ENCODE measurements at regions not wholly inside any gene's neighbourhood (a gene's known extent, or its start where the extent isn't known, plus 50 kb on each side); places are given as distances from the start of the nearest gene placed in this dataset.

DNA sequence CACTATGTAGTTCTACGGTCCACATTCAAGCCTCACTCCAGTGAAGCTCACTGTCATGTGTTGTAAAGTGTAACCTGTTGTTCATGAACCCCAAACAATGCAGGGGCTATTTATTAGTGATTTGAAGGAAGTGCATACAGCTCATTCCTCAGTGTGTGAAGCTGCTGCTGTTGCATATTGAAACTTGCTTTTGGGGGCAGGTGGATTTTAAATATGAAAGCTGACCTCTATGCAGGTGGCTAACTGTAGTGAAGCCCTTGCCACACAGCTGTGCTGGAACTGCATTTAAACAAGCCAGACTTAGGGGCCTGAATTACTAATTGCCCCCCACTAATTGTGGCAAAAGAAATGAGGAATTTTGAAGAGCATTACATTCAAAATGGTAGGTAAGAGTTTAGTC is 226.3 kb downstream of the ATP23 start:
- H3K9ac ChIP-seq (ENCODE audit: low read depth, low read length) = no peak overlapping the region
- no peaks in the 10 kb centered on the region for H3K36me3 ChIP-seq (ENCODE audit: insufficient read depth, low read length)
- no peak overlapping the region for H3K4me3 ChIP-seq (ENCODE audit: low read length)
- H3K27ac ChIP-seq (ENCODE audit: low read depth, low read length) = no peak overlapping the region
- 33% methylated on average over 1 of the region's 1 CpG for WGBS
- no peaks in the 10 kb centered on the region for H3K27me3 ChIP-seq (ENCODE audit: insufficient read depth, low read length)
- peaks cover 10% of the 10 kb centered on the region for H3K4me1 ChIP-seq (ENCODE audit: insufficient read depth, low read length)
- H3K9me3 ChIP-seq (ENCODE audit: insufficient read depth, low read depth, low read length) = no peaks in the 10 kb centered on the region

DNA sequence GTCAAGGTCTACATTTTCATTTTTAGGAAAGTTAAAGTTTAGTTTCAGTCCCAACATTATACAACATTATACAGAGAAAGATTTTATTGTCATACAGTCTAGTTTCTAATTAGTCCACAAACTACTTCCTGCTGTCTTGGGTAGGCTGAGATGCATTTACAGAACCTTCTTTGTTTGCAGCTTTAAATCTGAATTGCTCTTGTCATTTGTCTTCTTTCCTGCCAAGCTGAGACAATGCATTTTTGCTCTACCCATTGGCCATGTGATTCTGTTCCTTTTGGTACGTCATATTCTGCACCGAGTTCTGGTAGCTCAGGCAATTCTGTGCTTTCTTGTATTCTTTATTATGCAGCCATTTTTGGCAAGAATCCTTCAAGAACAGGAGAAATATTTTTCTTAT is 228.5 kb downstream of the ATP23 start:
- Histone ChIP-seq H3K27me3 (ENCODE audit: insufficient read depth, low read length) (no peaks in the 10 kb centered on the region), H3K4me3 (ENCODE audit: low read length) (no peak overlapping the region), H3K36me3 (ENCODE audit: insufficient read depth, low read length) (no peaks in the 10 kb centered on the region), H3K27ac (ENCODE audit: low read depth, low read length) (no peak overlapping the region), H3K9me3 (ENCODE audit: insufficient read depth, low read depth, low read length) (no peaks in the 10 kb centered on the region), H3K9ac (ENCODE audit: low read depth, low read length) (no peak overlapping the region), H3K4me1 (ENCODE audit: insufficient read depth, low read length) (peaks cover 10% of the 10 kb centered on the region)
- 78% methylated on average over 2 of the region's 2 CpGs for WGBS

- H3K36me3 ChIP-seq (ENCODE audit: insufficient read depth, low read length) = no peaks in the 10 kb centered on the region
- peaks cover 10% of the 10 kb centered on the region for H3K4me1 ChIP-seq (ENCODE audit: insufficient read depth, low read length)
- H3K9me3 ChIP-seq (ENCODE audit: insufficient read depth, low read depth, low read length) = no peaks in the 10 kb centered on the region
- 90% methylated on average over 2 of the region's 2 CpGs for WGBS
- no peak overlapping the region for H3K9ac ChIP-seq (ENCODE audit: low read depth, low read length)
- no peaks in the 10 kb centered on the region for H3K27me3 ChIP-seq (ENCODE audit: insufficient read depth, low read length)
- H3K4me3 ChIP-seq (ENCODE audit: low read length) = no peak overlapping the region
- H3K27ac ChIP-seq (ENCODE audit: low read depth, low read length) = no peak overlapping the region
These were observed 230.5 kb downstream of the ATP23 start for GRCh38 chr12:58171914-58172313.

DNA sequence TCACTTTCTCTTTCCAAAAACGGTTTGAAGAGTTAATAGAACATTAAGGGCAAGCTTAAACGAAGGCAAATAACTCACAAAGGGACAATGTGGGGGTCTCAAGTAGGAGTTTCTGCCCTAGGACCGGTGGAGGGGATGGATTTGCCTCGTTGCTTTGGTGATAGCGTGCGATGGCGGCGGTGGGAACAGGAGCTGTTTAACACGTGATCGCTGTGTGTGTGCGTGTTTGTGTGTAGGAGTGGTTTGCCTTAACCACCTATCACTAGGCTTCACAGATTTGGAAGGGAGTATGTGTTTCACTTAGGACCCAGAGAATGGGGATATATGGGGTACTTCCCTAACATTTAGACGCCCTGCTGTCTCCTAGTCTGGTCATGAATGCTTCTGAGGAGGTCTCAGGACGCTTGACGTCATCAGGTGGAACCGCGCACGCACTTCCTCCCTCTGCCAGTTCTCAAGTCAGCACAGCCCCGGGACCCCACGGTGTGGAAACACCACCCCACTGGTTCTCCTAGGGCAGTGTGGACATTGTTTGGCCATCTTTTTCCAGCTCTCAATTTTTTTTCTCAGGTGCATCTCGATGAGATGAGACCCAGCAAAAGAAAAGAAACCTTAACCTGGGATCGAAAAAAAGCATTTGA is 231.2 kb downstream of the ATP23 start:
- Histone ChIP-seq H3K9me3 (ENCODE audit: insufficient read depth, low read depth, low read length) (no peaks in the 10 kb centered on the region), H3K27ac (ENCODE audit: low read depth, low read length) (no peak overlapping the region), H3K4me3 (ENCODE audit: low read length) (no peak overlapping the region), H3K9ac (ENCODE audit: low read depth, low read length) (no peak overlapping the region), H3K36me3 (ENCODE audit: insufficient read depth, low read length) (no peaks in the 10 kb centered on the region), H3K4me1 (ENCODE audit: insufficient read depth, low read length) (peaks cover 10% of the 10 kb centered on the region), H3K27me3 (ENCODE audit: insufficient read depth, low read length) (no peaks in the 10 kb centered on the region)
- WGBS = 96% methylated on average over 21 of the region's 21 CpGs

GRCh38 chr12:58174316-58174715 is 232.9 kb downstream of the ATP23 start:
- H3K4me1 ChIP-seq (ENCODE audit: insufficient read depth, low read length) = peaks cover 7% of the 10 kb centered on the region; the same call in 1 of the 2 replicates
- 100% methylated on average over 2 of the region's 2 CpGs for WGBS
- H3K27me3 ChIP-seq (ENCODE audit: insufficient read depth, low read length) = no peaks in the 10 kb centered on the region
- no peaks in the 10 kb centered on the region for H3K9me3 ChIP-seq (ENCODE audit: insufficient read depth, low read depth, low read length)
- H3K4me3 ChIP-seq (ENCODE audit: low read length) = no peak overlapping the region
- no peak overlapping the region for H3K9ac ChIP-seq (ENCODE audit: low read depth, low read length)
- no peaks in the 10 kb centered on the region for H3K36me3 ChIP-seq (ENCODE audit: insufficient read depth, low read length)
- H3K27ac ChIP-seq (ENCODE audit: low read depth, low read length) = no peak overlapping the region

GRCh38 chr12:58176296-58176869 is 235.0 kb downstream of the ATP23 start:
- Histone ChIP-seq H3K27me3 (ENCODE audit: insufficient read depth, low read length) (no peaks in the 10 kb centered on the region), H3K9ac (ENCODE audit: low read depth, low read length) (no peak overlapping the region), H3K9me3 (ENCODE audit: insufficient read depth, low read depth, low read length) (no peaks in the 10 kb centered on the region), H3K4me3 (ENCODE audit: low read length) (no peak overlapping the region), H3K36me3 (ENCODE audit: insufficient read depth, low read length) (no peaks in the 10 kb centered on the region), H3K27ac (ENCODE audit: low read depth, low read length) (no peak overlapping the region), H3K4me1 (ENCODE audit: insufficient read depth, low read length) (no peaks in the 10 kb centered on the region)
- WGBS = 29% methylated on average over 7 of the region's 7 CpGs

GRCh38 chr12:58177366-58177765 is 236.0 kb downstream of the ATP23 start:
- Histone ChIP-seq H3K36me3 (ENCODE audit: insufficient read depth, low read length) (no peaks in the 10 kb centered on the region), H3K4me1 (ENCODE audit: insufficient read depth, low read length) (no peaks in the 10 kb centered on the region), H3K4me3 (ENCODE audit: low read length) (no peak overlapping the region), H3K27me3 (ENCODE audit: insufficient read depth, low read length) (no peaks in the 10 kb centered on the region), H3K27ac (ENCODE audit: low read depth, low read length) (no peak overlapping the region), H3K9ac (ENCODE audit: low read depth, low read length) (no peak overlapping the region), H3K9me3 (ENCODE audit: insufficient read depth, low read depth, low read length) (no peaks in the 10 kb centered on the region)
- 91% methylated on average over 2 of the region's 2 CpGs for WGBS

DNA sequence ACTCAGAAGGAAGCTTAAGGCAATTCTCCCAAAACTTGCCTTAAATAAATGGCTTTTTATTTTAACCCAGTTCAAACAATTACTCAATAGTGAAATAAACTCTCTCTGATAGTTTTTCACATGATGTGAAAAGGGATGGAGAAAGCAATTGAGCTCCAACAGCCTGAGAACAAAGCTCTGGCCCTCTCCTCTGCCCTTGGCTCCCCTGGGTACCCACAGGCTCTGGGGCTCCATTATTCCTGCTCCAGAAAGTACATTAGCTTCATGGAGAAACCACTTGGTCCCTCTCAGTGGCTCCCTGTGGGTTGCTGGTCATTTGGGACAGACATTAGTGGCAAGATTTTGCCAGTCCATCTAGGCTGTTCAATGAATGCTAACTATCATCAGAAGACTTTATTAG is 242.8 kb downstream of the ATP23 start:
- no peak overlapping the region for H3K4me3 ChIP-seq (ENCODE audit: low read length)
- H3K9ac ChIP-seq (ENCODE audit: low read depth, low read length) = no peak overlapping the region
- H3K9me3 ChIP-seq (ENCODE audit: insufficient read depth, low read depth, low read length) = 0 out of 2 replicates have a peak, but pooled peaks cover 6% of the 10 kb centered on the region

GRCh38 chr12:58186401-58186800 is 245.0 kb downstream of the ATP23 start:
- H3K4me3 ChIP-seq (ENCODE audit: low read length) = no peak overlapping the region
- no peak overlapping the region for H3K9ac ChIP-seq (ENCODE audit: low read depth, low read length)
- 93% methylated on average over 2 of the region's 4 CpGs for WGBS
- 0 out of 2 replicates have a peak, but pooled peaks cover 6% of the 10 kb centered on the region for H3K9me3 ChIP-seq (ENCODE audit: insufficient read depth, low read depth, low read length)
- no peak overlapping the region for H3K27ac ChIP-seq (ENCODE audit: low read depth, low read length)
- H3K36me3 ChIP-seq (ENCODE audit: insufficient read depth, low read length) = no peaks in the 10 kb centered on the region
- no peaks in the 10 kb centered on the region for H3K27me3 ChIP-seq (ENCODE audit: insufficient read depth, low read length)
- H3K4me1 ChIP-seq (ENCODE audit: insufficient read depth, low read length) = no peaks in the 10 kb centered on the region

More for the DNA sequence above, 242.8 kb downstream of the ATP23 start:
- Histone ChIP-seq H3K4me1 (ENCODE audit: insufficient read depth, low read length) (no peaks in the 10 kb centered on the region), H3K36me3 (ENCODE audit: insufficient read depth, low read length) (no peaks in the 10 kb centered on the region), H3K27me3 (ENCODE audit: insufficient read depth, low read length) (no peaks in the 10 kb centered on the region), H3K27ac (ENCODE audit: low read depth, low read length) (no peak overlapping the region)

GRCh38 chr12:58186914-58187313 is 245.5 kb downstream of the ATP23 start:
- Histone ChIP-seq H3K36me3 (ENCODE audit: insufficient read depth, low read length) (no peaks in the 10 kb centered on the region), H3K4me1 (ENCODE audit: insufficient read depth, low read length) (no peaks in the 10 kb centered on the region), H3K27ac (ENCODE audit: low read depth, low read length) (no peak overlapping the region), H3K27me3 (ENCODE audit: insufficient read depth, low read length) (no peaks in the 10 kb centered on the region), H3K4me3 (ENCODE audit: low read length) (no peak overlapping the region), H3K9ac (ENCODE audit: low read depth, low read length) (no peak overlapping the region), H3K9me3 (ENCODE audit: insufficient read depth, low read depth, low read length) (0 out of 2 replicates have a peak, but pooled peaks cover 6% of the 10 kb centered on the region)
- WGBS = 100% methylated on average over 2 of the region's 3 CpGs

GRCh38 chr12:58189030-58189429 is 247.7 kb downstream of the ATP23 start:
- Histone ChIP-seq H3K27me3 (ENCODE audit: insufficient read depth, low read length) (no peaks in the 10 kb centered on the region), H3K36me3 (ENCODE audit: insufficient read depth, low read length) (no peaks in the 10 kb centered on the region), H3K9me3 (ENCODE audit: insufficient read depth, low read depth, low read length) (0 out of 2 replicates have a peak, but pooled peaks cover 6% of the 10 kb centered on the region), H3K9ac (ENCODE audit: low read depth, low read length) (no peak overlapping the region), H3K27ac (ENCODE audit: low read depth, low read length) (no peak overlapping the region), H3K4me3 (ENCODE audit: low read length) (no peak overlapping the region), H3K4me1 (ENCODE audit: insufficient read depth, low read length) (no peaks in the 10 kb centered on the region)
- 100% methylated on average over 1 of the region's 1 CpG for WGBS
